ENCODE measurements at regions not wholly inside any gene's neighbourhood (a gene's known extent, or its start where the extent isn't known, plus 50 kb on each side); places are given as distances from the start of the nearest gene placed in this dataset.

GRCh38 chr22:44423556-44424358 is 74.3 kb downstream of the RTL6 start:
- no peak for DNase-seq

- DNase-seq = no peak
These were observed 75.2 kb downstream of the RTL6 start for GRCh38 chr22:44422746-44423380.

GRCh38 chr22:44419429-44419828 is 78.6 kb downstream of the RTL6 start:
- DNase-seq = no peak

- no peak for DNase-seq
These were observed 84.8 kb downstream of the RTL6 start for GRCh38 chr22:44413211-44413610.

- DNase-seq = no peak
These were observed 85.8 kb downstream of the RTL6 start for GRCh38 chr22:44412136-44412731.

- no peak for DNase-seq
These were observed 86.6 kb downstream of the RTL6 start for GRCh38 chr22:44411226-44412135.

- no peak for DNase-seq
These were observed 87.5 kb downstream of the RTL6 start for GRCh38 chr22:44410451-44410991.

- no peak for DNase-seq
These were observed 88.1 kb downstream of the RTL6 start for GRCh38 chr22:44409974-44410316.

GRCh38 chr22:44409211-44409973 is 88.6 kb downstream of the RTL6 start:
- peak in 1 of 14 donors; percentile 54 for DNase-seq

- DNase-seq = no peak
These were observed 89.2 kb downstream of the RTL6 start for GRCh38 chr22:44408829-44409192.

GRCh38 chr22:44407987-44408828 is 89.8 kb downstream of the RTL6 start:
- DNase-seq = no peak

GRCh38 chr22:44407171-44407986 is 90.7 kb downstream of the RTL6 start:
- DNase-seq = no peak

GRCh38 chr22:44406341-44407170 is 91.5 kb downstream of the RTL6 start:
- DNase-seq = no peak

GRCh38 chr22:44405661-44406060 is 92.4 kb downstream of the RTL6 start:
- DNase-seq = no peak

GRCh38 chr22:44404341-44405020 is 91.7 kb upstream of the SHISAL1 start:
- DNase-seq = no peak

- no peak for DNase-seq
These were observed 91.0 kb upstream of the SHISAL1 start for GRCh38 chr22:44403602-44404329.

GRCh38 chr22:44403166-44403565 is 90.4 kb upstream of the SHISAL1 start:
- no peak for DNase-seq

Measured in C1 segment of cervical spinal cord (tissue), 14 donors.